ENCODE measurements at regions not wholly inside any gene's neighbourhood (a gene's known extent, or its start where the extent isn't known, plus 50 kb on each side); places are given as distances from the start of the nearest gene placed in this dataset.

- no peak for DNase-seq (ENCODE audit: low spot score)
- TF ChIP-seq, protein P1, sequence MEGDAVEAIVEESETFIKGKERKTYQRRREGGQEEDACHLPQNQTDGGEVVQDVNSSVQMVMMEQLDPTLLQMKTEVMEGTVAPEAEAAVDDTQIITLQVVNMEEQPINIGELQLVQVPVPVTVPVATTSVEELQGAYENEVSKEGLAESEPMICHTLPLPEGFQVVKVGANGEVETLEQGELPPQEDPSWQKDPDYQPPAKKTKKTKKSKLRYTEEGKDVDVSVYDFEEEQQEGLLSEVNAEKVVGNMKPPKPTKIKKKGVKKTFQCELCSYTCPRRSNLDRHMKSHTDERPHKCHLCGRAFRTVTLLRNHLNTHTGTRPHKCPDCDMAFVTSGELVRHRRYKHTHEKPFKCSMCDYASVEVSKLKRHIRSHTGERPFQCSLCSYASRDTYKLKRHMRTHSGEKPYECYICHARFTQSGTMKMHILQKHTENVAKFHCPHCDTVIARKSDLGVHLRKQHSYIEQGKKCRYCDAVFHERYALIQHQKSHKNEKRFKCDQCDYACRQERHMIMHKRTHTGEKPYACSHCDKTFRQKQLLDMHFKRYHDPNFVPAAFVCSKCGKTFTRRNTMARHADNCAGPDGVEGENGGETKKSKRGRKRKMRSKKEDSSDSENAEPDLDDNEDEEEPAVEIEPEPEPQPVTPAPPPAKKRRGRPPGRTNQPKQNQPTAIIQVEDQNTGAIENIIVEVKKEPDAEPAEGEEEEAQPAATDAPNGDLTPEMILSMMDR (IDR thresholded peaks at IDR 0.05; ENCODE audit: borderline replicate concordance, control extremely low read depth, extremely low read depth, insufficient read depth, missing control alignments) = no peak
- in situ Hi-C loops (cut with MboI; ENCODE audit: low sequenced_read_pairs, unreplicated experiment) = no loop called here
These were observed 130.5 kb upstream of the CRHR1 start for GRCh38 chr17:45653616-45654015.

DNA sequence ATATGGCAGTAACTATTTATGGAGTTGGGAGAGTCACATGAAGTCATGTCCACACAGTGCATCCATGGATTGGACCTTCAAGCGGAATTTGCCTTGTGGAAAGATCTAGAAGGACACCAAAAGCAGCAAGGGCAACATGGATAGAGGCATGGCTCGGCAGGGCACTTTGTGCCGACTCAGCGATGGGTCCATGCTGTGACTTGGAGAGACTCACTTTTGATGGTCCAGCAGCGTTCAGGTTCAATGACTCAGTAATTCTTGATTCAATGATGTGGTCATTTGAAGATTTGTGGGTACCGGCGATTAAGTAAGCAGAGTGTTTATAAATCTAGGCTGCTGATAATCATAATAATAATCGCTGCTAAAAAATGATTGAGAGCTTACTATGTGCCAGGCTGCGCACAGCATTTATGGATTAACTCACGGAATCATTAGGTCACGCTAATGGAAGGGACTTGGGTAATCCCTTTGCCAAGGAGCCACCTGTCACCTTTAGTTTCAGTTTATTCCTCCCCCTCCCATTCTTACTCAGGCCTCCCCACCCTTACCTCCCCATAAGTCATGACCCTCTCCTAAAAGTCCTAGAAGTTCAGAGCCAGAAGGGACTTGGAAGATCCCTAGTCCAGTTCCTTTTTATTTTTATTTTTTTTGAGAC, 127.5 kb upstream of the CRHR1 start:
- no peak for DNase-seq (ENCODE audit: low spot score)
- TF ChIP-seq, protein P1 (IDR thresholded peaks at IDR 0.05; ENCODE audit: borderline replicate concordance, control extremely low read depth, extremely low read depth, insufficient read depth, missing control alignments) = no peak
- in situ Hi-C loops (cut with MboI; ENCODE audit: low sequenced_read_pairs, unreplicated experiment) = no loop called here

DNA sequence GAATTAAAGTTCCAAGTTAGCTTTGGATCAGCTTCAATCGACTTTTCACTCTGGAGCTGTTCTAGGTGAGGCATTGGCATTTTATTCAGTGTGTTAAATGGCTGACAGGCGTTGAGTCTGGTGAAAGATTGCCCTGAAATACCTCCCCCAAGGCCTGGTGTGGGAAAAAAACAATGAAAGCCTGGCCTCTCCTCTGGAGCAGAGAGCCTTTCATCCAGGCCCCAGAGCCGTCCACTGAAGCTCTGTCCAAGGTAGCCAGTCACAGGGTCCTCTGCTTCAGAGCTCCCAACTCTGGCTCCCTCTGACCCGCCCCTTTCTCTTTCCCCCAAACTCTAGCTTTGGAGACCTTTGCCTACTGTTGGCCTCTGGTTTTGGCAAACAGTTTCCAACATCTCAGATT, 123.6 kb upstream of the CRHR1 start:
- DNase-seq (ENCODE audit: low spot score) = no peak
- TF ChIP-seq, protein P1 (IDR thresholded peaks at IDR 0.05; ENCODE audit: borderline replicate concordance, control extremely low read depth, extremely low read depth, insufficient read depth, missing control alignments) = no peak
- in situ Hi-C loops (cut with MboI; ENCODE audit: low sequenced_read_pairs, unreplicated experiment) = no loop called here

DNA sequence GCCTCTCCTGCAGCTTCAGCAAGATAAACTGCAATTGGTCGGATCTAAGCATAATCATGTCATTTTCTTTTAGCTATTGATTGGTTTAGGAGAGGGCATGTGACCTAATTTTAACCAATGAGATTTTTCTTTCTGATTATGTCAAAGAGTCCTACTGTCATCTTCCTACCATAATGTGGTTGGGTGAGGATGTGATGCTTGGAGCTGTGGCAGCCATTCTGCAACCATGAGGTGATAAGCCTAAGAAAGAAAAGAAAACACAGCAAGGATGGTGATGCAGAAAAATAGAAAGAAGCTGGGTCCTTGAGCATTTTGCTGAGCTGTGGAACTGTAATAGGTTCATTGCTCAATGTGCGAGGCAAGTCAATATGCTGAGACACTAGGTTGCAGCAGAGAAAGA, 121.7 kb upstream of the CRHR1 start:
- no peak for DNase-seq (ENCODE audit: low spot score)
- in situ Hi-C loops (cut with MboI; ENCODE audit: low sequenced_read_pairs, unreplicated experiment) = no loop called here
- TF ChIP-seq, protein P1 (IDR thresholded peaks at IDR 0.05; ENCODE audit: borderline replicate concordance, control extremely low read depth, extremely low read depth, insufficient read depth, missing control alignments) = no peak

- in situ Hi-C loops (cut with MboI; ENCODE audit: low sequenced_read_pairs, unreplicated experiment) = no loop called here
- TF ChIP-seq, protein P1 (IDR thresholded peaks at IDR 0.05; ENCODE audit: borderline replicate concordance, control extremely low read depth, extremely low read depth, insufficient read depth, missing control alignments) = no peak
- no peak for DNase-seq (ENCODE audit: low spot score)
These were observed 120.3 kb upstream of the CRHR1 start for GRCh38 chr17:45663772-45664171.

DNA sequence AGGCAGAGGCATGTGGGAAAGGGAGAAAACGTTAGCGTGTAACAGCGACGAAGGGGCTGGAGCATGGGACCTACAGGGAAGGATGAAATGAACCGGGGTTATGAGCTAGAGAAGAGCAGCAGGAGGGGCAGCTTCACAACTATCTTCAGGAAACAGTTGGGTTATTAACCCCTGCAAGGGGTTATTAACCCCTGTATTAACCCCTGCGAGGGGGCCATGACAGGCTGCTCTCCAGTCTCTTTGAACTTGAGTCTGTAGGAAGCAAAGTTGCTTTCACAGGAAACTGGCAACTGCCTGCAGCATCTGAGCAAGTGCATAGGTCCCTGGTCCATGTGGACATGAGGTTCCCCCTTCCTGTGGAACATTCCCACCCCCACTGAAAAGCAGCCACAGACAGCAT, 119.2 kb upstream of the CRHR1 start:
- no peak for DNase-seq (ENCODE audit: low spot score)
- in situ Hi-C loops (cut with MboI; ENCODE audit: low sequenced_read_pairs, unreplicated experiment) = no loop called here
- TF ChIP-seq, protein P1 (IDR thresholded peaks at IDR 0.05; ENCODE audit: borderline replicate concordance, control extremely low read depth, extremely low read depth, insufficient read depth, missing control alignments) = no peak

All from GM13976 (cell line).